Stimulated activated CD8-positive, alpha-beta memory T cell treated with anti-CD3 and anti-CD28 coated beads, Interleukin-15, amount 100 ng/mL, for 24 hours (primary cell): ENCODE measurements at regions not wholly inside any gene's neighbourhood (a gene's known extent, or its start where the extent isn't known, plus 50 kb on each side); places are given as distances from the start of the nearest gene placed in this dataset.
"Not testable (repeated sequence)": the region's sequence is repeated elsewhere in the genome, so short reads cannot be mapped to it uniquely, and the experiment has no call there.

ENCODE experiments used
- DNase-seq: peaks from one replicate; pipeline ENCODE4 v3.0.0-alpha.2; 2020; ENCODE audit warnings: low read depth

DNA sequence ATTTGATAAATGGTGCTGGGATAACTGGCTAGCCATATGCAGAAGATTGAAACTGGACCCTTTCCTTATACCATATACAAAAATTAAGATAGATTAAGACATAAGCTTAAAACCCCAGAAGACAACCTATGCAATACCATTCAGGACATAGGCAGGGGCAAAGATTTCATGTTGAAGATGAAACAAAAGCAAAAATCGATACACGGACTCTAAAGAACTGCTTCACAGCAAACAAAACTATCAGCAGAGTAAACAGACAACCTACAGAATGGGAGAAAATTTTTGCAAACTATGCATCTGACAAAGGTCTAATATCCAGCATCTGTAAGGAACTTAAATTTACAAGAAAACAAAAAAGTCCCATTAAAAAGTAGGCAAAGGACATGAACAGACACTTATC, 255.9 kb downstream of the TINAG start:
- DNase-seq, result not testable (repeated sequence)

DNA sequence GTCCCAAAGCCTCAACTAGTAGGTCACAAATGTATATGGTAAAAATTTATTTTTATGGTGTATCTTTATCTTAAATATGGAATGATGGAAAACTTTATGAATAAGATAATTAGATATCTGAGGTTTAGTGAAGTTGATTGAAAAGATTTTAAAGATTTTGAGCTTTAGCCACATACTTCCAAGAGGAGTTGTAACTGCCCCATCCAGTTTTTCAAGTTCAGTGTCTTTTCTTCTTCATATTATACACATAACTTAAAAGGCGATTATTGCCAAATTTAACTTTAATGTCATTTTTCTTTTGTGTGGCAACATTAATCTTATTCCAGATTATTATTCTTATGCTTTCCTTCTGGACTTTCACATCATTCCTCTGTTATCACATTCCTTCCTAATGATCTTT, 266.4 kb downstream of the TINAG start:
- DNase-seq, result no peak

DNA sequence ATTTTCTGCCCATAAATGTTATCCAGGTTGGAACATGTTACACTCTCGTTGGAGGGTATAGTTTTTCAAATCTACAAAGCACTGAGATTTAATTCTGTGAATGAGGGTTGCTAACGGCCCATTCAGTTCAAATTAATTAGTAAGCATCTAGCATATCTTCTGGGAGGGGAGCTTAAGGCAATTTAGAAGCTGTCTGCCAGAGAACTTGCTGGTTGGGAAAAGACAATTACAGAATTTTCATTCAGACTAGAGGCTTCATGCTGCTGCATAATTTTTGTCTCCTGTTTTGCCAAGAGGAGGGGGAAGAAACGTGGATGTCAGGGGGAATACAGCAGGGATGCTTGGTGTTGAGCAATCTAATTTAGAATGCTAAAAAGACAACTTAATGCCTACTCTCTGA, 268.3 kb upstream of the FAM83B start:
- DNase-seq, result no peak

DNA sequence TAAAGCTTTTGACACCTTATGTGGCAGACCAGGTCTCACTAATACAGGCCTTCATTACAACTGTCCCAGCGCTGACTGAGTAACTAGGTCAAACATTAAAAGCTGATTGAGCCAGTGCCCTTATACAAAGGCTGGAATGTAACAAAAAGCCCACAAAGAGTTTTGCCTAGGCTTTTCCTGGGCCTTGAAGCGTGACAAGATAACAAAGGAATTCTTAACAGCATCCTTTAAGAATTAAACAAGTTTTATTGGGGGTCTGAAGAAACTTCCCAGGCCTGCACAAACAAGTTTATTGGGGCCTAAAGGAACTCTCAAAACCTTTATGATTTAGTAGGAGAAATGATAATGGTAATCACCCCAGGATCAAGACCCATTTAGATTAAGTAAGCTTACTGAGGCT, 267.6 kb upstream of the FAM83B start:
- DNase-seq, result no peak

DNA sequence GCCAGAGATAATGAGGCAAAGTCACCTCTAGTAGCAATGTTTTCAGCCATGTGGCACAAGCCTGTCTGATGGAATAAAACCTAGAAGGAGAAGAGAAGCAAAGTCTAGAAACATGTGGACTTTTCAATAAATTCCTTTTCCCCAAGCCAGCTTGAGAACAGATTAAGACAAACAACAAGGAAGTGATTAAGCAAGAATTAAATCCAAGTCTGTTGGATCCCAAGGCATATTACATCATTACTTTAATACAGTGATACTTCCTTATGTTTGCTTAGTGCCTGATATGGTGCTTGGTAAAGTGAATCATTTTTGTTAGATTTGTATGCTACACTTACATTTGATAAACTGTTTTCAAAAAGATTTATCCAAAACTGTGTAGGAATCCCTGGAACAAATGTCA, 260.3 kb upstream of the FAM83B start:
- no peak for DNase-seq

DNA sequence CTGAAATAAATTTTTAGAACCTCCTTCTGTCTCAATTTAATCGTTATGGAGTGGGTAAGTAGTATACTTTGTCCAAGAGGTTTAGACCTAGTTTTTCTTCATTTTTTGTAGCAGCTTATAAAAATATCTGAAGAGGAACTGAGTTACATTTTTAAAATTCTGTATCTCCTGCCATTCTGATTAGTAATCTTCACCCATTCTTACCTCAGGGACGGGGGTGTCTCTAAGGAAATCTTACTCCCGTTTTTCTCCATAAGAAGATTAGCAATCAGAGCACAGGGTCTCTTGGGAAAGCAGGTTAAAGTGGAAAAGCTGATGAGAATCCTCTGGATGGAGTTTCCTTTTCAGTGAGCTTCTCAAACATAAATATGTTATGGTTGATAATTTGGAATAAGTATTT, 259.3 kb upstream of the FAM83B start:
- no peak for DNase-seq

DNA sequence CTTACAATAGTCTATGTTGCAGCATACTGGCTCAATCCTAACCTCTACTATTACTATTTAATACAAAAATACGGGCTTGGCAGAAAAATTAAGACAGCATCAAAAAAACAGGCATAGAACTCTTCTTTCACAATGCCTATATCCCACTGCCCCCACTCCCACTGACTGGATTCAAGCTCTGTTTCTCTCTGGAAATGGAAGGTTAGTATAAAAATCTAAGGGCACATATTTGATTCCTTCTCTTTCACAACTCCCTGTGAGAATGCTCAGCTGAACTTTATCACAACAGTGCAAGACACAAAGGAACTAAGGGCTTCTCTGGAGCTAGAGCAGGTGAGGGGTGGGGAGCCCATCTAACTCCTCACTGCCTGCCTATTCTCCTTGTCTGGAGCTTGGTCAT, 258.4 kb upstream of the FAM83B start:
- DNase-seq, result no peak

DNA sequence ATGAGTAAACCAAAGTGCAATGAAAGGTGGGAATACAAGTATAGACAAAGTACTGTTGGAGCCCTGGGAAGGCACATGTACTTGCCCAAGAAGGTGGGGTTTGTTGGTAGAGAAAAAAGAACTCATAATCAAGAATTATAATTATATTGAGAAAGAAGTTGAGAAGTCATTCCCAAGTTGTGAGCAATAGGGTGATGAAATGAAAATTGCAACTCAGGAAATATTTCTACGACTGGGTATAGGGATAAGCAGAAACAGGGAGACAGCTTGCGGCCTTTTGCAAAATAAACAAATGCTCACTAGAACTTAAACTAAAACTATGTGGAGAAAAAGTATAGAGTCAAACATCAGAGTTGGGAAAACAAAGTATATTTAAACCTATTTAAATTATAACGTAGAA, 250.7 kb upstream of the FAM83B start:
- DNase-seq, result no peak

DNA sequence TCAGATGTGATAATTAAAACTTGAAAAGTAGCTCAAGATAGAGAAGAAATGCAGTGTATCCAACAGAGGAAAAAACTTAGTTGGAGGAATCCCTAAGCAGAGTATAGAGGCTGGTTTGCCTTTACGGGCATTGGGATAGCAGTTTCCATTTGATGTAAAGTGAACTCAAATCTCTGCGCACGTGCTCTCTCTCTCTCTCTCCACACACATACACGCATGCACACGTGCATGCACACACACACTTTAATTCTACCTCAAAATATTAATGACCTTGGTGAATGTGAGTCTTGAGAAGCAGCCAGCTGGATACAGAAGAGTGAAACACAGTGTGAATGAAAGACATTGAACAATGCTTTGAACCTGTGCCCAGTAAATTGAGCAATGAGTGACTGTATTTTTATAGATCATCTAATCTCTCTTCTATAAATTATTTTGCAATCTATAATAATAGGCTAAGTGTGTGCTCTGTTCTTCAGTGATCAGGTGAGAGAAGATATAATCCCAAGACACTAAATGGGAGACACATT, 247.7 kb upstream of the FAM83B start:
- no peak for DNase-seq

DNA sequence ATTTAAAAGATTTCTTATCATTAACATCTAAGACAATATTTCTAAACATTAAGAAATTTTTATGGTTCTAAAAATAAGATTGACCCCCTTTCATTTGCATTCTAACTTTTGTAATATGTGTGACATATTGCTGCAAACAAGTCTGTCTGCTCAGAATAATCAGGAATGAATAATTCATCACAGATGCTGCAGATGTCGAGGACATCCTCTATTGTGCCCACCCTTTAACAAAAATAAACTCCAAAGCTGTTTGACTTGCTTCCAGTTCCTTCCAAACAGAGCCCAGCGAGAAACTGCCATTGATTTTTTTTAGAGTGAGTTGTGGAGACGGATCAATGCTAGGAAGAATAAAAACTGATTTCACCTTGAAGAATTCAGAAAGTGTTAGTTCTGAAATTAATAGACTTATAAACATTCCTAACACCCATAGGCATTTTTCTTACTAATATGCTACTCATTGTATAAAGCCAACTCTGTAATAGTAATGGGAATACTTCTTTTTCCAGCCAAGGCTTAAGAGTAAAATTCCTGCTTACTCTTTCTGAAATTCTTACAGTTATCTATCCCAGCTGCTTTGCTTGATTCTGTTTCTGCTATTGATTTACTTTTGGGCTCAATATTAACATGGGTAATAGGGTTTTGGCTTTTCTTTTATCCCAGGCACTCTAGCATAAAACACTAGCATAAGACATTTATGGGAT, 244.8 kb upstream of the FAM83B start:
- DNase-seq, result no peak

DNA sequence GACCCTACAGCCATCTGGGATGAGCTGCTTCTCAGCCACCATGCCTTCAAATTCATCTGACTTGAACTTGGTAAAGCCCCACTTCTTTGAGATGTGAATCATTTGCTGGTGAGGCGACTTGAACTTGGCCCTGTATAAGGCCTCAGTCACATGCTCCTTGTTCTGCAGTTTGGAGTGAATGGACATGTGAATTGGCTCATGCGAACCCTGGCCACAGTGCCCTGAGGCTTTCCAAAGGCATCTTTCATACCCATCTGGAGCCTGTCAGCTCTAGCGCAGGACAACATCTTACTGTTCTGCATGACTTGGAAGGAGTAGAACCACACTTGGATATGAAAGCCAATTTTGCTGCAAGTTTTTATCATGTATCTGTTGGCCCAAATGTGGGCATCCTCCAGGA, 244.0 kb upstream of the FAM83B start:
- no peak for DNase-seq

DNA sequence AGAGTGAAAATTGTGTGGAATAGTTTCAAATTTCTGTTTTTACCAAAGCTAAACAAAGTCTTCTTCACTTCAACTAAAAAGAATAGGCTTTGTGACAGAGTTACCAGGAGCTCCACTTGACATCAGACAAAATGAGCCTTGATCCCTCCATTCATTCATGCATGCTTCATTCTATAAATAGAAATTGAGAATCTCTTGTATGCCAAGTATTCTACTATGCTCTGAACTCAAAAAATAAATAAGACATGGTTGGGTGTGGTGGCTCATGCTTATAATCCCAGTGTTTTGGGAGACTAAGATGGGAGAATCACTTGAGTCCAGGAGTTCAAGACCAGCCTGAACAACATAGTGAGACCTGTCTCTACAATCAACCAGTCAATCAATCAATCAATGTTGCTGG, 236.6 kb upstream of the FAM83B start:
- no peak for DNase-seq

DNA sequence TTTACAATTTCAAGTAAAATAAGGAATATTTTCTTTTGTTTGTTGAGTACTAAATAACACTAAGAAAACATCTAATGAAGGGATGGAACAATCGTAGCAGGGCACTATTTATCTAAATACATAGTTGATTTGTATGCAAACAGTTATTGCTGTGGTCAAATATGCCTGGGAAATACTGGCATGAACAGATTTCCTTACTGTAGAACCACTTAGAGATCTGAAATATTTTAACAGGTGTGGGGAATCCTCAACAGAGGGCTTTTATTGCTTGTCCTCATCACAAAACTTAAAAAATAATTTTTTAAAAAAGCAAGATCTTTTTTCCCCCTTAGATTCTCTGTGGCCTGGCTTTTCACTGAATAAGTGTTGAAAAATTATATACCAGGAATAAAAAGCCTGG, 233.0 kb upstream of the FAM83B start:
- DNase-seq, result no peak

DNA sequence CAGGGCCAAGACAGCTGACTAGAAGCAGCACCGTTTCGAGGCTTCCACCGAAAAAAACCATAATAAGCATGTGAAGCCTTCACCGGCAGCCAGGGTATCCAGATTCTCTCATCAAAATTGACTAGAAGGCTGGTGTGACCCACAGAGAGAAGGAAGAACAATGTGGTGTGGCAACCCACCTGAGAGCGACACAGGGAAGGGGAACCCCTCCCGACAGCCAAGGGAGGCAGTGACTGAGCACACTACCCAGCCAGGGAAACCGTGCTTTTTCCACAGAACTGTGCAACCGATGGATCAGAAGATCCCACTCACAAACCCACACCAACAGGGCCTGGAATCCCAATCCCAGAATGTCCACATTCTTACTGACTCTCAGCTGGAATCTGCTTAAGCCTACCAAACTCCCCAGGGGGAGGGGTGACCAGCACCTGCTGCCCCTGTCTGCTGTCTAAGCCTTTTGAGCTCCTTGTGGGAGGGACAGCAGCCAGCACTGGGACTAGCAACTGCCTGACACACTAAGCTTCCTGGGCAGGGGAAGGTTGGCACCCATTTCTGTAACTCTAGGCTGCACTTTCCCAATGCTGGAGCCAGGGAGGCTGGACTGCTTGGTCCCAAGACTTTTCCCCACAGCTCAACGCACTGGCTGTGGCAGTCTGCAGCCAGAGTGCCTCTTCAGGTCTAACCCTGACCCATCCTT, 231.9 kb upstream of the FAM83B start:
- DNase-seq, result no peak

DNA sequence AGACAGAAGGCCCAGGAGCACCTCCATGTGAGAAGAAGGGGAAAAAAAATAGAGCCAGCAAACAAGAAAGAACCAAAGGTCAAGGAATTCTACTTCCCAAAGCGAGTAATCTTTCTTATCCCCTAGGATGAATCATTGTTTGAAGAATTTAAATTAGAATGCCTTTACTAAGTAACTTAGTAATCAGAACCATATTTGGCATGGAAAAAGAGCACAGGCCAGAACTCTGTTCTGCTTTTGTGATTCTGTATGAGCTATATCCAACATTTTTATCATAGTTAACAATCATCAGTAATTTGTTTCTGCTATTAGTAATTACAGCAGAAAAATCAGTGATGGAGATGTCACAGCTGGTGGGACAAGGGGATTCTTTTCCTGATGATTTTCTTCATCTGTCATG, 228.8 kb upstream of the FAM83B start:
- no peak for DNase-seq

DNA sequence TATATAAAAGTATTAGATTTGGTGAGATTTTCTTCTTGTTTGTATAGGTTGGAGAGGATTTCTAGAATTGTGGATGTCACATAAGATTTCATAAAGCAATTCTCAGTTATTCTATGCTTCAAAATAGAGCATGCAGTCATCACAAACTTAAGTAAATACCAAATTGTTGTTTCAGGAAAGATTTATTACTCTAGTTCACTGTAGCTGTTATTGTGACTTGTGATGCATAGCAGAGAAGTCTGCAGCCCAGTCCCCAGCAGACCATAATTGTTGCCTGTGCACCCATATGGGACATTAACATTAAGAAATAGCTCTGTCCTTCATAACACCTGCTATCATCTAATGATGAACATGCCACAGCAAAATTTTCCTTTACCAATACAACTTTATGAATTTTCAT, 228.0 kb upstream of the FAM83B start:
- no peak for DNase-seq

DNA sequence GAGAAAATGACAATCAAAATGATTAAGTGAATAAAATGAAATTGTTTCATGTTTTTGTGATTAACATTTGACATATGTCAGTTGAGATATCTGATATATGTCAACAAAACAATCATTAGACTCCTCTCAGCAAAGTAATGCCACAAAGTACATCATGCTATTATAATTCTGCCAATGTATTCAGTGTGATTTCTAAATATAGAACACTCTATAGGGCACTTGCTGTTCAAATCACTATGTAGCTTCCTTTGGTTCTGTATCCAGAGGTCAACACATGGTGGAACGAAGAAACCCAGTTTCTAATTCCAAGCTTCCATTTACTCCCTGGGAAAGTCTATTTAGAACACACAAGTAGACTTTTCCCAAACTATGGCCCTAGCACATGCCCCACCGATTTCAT, 227.5 kb upstream of the FAM83B start:
- no peak for DNase-seq

DNA sequence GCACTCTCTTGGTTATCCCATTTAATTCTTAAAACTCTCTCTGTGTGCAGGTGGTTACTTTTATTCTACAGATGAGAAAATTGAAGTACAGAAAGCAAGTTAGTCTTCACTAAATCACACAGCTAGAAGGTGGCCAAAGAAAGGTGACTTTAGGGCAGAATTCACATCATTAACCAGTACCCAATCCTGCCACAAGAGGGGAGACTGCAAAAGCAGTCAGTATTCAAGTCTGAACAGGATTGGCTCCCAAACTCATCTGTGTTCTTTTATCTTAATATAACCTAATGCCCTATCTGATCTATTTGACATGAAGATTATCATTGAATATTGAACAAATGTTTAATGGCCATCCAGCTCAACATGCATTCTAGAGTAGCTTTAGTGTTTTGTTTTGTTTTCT, 225.3 kb upstream of the FAM83B start:
- no peak for DNase-seq

DNA sequence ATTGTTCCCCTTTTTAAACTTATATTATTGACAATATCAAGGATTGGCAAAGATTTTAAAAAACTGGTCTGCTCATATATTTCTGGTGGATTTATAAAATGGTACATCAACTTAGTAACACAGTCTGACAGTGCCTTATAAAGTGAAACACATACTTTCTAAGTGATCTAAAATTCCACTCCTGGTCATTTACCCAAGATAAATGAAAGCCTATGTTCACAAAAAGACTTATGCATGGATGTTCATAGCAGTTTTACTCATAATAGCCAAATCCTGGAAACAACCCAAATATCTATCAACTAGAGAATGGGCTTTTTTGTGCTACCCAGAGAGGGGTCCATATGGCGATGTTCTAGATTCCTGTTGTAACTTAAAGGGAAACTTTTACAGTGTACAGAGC, 222.4 kb upstream of the FAM83B start:
- no peak for DNase-seq

DNA sequence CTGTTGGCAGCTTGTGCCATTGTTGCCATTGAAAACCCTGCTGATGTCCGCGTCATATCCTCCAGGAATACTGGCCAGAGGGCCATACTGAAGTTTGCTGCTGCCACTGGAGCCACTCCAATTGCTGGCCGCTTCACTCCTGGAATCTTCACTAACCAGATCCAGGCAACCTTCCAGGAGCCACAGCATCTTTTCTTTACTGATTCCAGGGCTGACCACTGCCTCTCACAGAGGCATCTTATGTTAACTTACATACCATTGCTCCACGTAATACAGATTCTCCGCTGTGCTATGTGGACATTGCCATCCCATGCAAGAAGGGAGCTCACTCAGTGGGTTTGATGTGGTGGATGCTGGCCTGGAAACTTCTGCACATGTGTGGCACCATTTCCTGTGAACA, 221.8 kb upstream of the FAM83B start:
- DNase-seq, result no peak

DNA sequence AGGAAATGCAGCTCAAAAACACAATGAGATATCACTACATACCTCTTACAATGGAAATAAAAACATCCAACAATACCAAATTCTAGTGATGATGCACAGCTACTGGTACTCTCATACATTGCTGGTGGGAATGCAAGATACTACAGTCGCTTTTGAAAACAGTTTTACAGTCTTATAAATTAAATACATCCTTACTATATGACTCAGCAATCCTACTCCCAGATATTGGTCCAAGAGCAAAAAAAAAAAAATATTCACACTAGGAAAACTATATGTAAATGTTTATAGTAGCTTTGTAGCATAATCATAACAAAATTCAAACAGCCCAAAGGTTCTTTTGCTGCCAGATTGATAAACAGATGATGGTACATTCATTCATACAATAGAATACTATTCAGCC, 217.4 kb upstream of the FAM83B start:
- no peak for DNase-seq

DNA sequence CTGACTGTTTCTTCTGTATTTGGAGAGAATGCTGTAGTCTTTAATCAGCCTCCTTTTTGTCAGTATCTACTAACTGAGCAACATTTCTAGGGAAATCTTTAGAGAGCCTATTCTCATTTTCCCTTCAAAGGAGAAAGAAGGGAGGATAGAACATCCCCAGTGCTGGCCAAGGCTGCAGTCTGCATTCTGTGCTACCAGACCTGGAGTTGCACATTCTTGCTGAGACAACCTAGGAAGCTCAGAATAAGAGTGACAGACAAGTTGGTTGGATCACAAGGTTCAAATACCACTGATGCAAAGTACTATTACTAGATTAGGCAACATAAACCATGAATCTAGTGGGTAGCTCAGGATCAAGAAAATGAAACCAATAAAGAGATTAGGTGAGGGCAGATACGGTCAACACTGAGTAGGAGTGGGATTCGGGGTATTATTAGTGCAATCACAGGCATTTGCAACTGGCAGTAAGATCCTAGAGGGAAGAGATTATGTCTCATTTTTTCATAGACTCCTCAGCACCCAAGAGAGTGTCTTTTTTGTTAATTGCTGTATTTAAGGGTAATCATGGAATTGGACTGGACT, 213.5 kb upstream of the FAM83B start:
- no peak for DNase-seq

DNA sequence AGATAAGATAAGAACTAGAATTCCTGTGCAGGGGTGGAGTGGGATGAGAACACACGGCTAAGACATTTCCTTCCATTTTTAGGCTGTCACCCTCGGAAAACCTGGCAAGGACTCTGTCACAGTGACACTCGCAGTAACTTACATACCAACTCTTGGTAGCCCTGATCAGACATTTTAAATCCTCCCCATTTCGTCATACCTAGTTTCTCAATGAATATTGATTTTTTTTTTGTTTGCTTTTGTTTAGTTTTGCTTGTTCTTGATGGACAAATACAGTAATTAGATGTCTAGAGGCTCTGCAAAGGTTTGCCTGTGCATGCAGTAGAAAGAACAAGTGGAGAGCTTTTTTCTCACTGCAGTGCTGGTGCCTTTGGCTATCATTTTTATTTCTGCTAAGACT, 213.0 kb upstream of the FAM83B start:
- DNase-seq, result no peak

DNA sequence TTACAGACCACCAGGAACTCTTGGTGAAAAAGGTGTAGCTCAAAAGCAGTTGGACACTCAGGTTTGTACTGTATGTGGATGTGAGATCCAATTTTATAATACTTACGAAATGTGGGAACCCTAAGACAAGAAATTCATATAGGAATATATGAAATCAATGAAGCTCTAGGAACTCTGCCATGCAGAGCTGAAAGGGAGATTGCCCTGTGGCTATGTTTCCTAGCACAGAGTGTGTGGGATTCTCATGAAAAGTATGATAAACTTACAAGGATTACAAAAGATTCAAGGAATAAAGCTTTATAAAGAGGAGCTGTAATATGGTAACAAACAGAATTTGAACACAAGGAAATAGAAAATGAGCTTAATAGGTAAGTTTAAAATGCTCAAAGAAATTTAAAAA, 205.7 kb upstream of the FAM83B start:
- DNase-seq, result no peak
